ENCODE measurements at regions not wholly inside any gene's neighbourhood (a gene's known extent, or its start where the extent isn't known, plus 50 kb on each side); places are given as distances from the start of the nearest gene placed in this dataset.
A peak's percentile ranks its signal among the peaks of the same experiment; 100 is the strongest.

DNA sequence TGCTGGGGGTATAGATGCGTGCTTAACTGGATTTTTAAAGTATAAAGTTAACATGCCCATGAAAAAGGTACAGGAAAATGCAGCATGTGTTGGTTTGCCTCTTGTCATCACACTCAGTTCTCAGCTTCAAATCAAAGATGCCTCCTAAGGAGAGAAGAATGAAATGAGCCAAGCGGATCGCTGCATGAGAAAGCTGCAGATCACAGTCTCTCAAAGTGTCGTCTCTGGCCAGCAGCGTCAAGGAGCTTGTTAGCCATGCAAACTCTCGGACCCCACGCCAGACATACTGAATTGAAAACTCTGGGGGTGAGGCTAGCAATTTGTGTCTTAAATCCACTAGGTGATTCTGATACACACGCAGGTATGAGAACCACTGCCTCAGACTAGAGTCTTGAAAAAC lies 297.2 kb downstream of the AJAP1 start:
- intact Hi-C loops (cut with DNase I) = no loop called here
- peak in 1 of 10 donors; percentile 53 for DNase-seq

DNA sequence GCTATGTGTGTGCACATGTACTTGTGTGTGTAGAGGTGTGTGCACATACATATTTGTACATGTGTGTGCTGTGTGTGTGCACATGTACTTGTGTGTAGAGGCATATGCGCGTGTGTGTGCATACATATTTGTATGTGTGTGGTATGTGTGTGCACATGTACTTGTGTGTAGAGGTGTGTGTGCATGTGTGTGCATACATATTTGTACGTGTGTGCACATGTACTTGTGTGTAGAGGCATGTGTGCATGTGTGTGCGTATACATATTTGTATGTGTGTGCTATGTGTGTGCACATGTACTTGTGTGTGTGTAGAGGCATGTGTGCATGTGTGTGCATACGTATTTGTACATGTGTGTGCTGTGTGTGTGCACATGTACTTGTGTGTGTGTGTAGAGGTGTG lies 291.9 kb downstream of the AJAP1 start:
- intact Hi-C loops (cut with DNase I) = no loop called here
- no peak for DNase-seq

DNA sequence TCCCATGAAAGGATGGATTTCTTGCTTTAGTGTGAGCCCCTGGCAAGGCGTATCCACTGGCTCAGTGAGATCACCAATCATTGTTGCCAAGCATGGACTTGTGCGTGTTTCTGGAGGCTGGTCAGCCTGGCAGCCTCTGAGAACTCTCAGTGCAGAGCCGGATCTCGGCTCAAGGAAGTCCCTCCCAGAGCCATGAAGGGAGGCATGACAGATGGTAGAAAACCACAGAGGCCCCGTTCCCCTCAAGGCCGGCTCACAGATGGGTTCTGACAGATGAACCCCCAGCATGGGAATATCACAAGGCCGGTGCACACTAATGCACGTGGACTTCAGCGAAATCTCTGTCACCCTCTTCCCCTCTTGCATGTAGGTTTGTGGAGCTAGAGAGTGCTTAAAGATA lies 290.5 kb downstream of the AJAP1 start:
- intact Hi-C loops (cut with DNase I) = no loop called here
- DNase-seq = no peak

DNA sequence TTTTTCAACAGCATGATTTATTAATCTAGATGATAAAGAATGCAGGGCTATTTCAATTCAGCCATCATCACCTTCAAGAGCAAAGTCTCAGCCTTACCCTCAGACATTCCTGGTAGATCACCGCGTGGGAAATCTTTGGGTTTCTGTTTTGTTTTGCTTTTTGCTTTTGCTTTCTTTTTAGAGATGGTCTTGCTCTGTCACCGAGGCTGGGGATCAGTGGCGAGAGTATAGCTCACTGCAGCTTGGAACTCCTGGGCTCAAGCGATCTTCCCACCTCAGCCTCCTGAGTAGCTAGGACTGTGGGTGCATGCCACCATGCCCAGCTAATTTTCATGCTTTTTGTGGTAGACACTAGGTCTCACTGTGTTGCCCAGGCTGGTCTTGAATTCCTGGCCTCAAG lies 289.7 kb downstream of the AJAP1 start:
- intact Hi-C loops (cut with DNase I) = no loop called here
- no peak for DNase-seq

DNA sequence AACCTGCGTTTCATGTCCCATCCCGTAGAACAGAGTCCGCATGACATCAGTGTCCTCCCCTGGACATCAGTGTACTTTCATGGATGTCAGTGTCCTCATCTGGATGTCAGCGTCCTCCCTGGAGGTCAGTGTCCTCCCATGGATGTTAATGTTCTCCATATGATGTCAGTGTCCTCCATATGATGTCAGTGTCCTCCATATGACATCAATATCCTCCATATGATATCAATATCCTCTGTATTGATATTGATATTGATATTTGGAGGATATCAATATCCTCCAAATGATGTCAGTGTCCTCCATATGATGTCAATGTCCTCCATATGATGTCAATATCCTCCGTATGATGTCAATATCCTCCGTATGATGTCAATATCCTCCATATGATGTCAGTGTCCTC lies 284.9 kb downstream of the AJAP1 start:
- intact Hi-C loops (cut with DNase I) = no loop called here
- DNase-seq = no peak

DNA sequence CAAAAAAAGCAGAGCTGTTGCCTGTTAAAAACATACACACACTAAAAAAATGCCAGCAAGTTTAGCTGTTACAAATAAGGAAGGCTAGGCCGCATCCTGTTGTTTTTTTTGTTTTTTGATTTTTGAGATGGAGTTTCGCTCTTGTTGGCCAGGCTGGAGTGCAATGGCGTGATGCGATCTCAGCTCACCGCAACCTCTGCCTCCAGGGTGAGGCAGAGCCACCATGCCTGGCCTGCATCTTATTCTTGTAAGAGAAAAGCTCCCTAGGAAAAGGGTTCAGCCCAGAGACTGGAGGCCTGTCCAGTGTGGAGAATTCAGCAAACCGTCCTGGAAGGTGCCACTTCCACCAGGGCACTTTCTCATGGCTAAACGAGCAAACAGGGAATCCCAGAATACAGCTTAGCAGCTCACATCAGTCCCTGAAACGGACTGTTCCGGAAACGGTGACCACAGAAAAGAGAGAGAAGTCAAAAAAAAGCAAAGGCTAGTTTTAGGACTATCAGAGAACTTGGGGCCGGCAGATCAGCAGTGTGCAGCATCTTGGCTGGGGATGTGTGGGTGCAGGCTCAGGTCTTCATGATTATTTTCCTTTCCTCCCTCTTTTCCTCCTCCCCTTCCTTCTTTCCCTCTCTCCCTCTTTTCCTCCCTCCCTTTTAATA lies 283.6 kb downstream of the AJAP1 start:
- no peak for DNase-seq
- intact Hi-C loops (cut with DNase I) = no loop called here

DNA sequence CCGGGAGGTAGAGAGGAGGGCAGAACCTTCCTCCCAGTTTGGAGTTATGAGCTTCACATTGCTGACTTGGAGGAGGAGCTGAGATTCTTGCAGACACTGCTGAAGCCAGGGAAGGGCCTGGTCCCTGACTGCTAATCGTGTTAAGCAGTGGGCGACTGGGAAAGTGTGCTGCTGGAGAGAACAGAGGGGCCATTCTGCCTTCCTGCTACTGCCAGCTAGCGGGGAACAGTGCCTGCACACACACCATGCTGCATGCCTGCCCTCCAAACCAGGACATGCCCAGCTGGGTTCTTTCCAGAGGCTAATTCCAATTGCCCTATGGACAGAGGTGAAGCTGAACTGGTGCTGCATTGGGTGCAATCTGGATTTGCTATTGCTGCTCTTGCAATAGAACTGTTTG lies 281.4 kb downstream of the AJAP1 start:
- intact Hi-C loops (cut with DNase I) = no loop called here
- peak in 4 of 10 donors; percentile 7 to 71 (median 22) for DNase-seq

DNA sequence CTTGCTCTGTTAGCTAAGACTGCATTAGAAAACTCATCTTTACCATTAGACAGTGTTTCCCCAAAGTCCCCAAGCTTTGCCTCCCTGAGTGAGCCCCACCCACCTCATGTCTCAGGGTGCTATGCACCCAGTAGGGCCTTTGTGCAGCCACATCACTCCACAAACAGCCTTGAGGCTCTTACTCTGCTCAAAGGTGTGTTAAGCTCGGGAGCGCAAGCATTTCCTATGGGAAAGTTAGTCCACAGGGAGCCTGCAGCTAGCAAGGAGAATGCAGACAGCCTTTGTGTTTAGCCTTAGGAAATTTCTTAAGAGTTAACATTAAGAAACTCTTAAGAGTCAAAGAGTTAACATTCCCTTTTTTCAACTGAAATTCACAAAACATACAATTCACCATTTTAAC lies 278.8 kb downstream of the AJAP1 start:
- intact Hi-C loops (cut with DNase I) = no loop called here
- no peak for DNase-seq

DNA sequence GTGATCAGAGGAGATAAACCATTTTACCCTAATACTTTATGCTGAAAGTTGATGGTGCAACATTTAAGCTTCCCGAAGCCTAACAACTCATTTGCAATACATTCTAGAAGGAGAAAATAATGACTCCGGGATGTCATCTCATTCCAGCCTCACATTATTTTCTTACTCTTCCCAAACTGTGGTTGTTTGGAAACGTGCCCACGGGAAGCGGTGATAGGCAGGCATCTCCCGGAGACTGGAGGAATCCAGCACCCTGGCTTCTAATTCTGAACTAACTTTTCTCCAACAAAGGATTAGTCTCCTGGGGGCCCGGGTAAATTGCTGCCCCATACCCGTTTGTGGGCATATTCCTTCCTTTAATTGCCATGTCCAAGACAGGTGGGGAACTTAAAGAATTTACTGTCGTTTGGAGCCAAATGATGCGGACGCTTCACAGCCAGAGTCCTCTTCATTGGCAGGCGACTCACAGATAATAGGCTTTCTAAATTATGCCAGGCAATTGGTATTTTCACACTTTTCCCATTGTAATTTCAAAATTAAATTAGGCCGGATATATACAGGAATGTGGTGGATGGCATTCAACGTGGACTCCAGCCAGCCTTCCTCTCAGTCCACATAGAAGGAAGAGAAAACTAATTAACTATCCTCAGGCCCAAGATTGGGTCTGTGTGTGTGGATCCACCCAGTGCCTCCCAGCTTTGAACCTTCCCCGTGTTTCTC lies 278.1 kb downstream of the AJAP1 start:
- no peak for DNase-seq
- intact Hi-C loops (cut with DNase I) = no loop called here

DNA sequence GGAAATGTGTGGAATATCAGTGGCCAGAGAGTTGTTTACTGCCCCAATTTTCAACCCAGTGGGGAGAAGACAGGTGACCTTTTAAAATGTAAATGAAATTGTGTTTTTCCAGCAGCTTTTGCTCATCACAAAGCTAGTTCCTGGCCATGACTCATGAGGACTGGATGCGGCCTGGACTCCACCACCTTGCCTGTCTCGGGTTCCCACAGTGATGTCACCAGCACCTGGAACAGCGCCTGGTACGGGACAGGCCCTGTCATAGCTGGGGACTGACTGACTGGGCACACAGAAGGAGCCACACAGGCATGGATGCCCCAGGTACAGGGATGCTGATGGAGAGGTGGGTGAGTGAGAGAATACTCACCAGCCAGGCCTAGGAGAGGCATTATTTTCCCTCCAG lies 277.1 kb downstream of the AJAP1 start:
- DNase-seq = peak in 1 of 10 donors; percentile 29

DNA sequence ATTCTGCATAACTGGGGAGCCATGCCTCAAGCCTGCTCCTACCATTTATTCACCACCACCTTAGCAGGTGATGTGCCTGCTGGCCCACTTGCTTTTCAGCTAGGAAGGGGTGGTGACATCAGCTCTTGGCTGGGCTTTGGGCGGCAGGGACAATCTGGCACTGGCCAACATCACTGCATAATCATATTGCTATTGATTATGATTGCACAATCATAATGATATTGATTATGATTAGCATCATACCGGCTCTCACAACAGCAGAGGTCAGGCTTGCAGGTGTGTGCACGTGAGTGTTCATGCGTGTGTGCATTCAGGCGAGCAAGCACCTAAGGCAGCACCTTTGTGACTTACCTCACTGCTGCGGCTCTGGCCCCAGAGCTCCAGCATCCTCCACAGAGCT lies 273.8 kb downstream of the AJAP1 start:
- intact Hi-C loops (cut with DNase I) = no loop called here
- DNase-seq = no peak

More for the DNA sequence above, 277.1 kb downstream of the AJAP1 start:
- intact Hi-C loops (cut with DNase I) = no loop called here

DNA sequence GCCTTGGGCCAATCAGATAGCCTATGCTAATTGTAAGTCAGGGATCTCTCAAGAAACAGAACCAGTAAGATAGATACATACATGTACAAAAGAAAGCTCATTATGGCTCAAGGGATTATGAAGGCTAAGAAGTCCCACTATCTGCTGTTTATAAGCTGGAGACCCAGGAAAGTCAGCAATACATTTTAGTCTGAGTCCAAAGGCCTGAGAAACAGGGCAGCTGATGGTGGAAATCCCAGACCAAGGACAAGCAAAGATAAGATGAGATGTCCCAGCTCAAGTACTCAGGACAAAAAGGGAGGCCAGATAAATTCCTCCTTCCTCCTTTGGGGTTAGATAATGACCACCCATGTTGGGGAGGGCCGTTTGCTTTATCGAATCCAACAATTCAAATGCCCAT lies 269.9 kb downstream of the AJAP1 start:
- intact Hi-C loops (cut with DNase I) = no loop called here
- DNase-seq = no peak

DNA sequence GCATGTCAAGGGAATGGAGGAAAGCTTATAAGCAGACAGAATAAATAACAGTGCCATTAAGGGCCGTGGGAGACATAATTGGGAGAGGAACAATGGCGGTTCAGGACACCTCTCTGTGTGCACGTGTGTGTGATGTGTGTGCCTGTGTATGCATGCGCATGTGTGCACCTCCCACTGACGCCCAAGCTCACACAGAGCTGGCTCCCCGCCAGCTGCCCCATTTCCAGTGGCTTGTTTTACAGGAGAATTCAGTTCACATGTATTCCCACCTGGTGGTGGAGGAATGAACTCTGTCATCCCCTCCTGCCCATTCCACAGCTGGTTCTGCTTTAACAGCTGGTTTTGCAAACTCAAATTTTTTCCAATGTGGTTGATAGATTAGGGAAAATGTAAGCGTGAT lies 262.2 kb downstream of the AJAP1 start:
- no peak for DNase-seq
- intact Hi-C loops (cut with DNase I) = no loop called here

DNA sequence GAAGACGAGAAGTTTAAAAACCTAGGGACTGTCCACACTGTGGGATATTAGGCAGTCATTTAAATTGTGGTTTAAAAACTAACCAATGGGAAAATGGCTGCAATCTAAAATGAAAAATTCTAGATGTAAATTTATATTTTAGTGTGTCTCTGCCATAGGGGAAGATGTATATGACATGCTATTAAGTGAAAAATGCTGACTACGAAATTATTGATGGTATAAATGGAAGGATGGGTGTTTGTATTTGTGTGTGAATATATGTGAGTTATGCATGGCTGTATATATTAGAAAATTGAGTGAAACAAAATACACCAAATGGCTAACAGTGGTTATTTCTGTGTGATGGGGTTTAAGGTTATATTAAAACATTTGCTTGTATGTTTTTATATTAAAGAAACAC lies 260.7 kb downstream of the AJAP1 start:
- DNase-seq = no peak
- intact Hi-C loops (cut with DNase I) = no loop called here

DNA sequence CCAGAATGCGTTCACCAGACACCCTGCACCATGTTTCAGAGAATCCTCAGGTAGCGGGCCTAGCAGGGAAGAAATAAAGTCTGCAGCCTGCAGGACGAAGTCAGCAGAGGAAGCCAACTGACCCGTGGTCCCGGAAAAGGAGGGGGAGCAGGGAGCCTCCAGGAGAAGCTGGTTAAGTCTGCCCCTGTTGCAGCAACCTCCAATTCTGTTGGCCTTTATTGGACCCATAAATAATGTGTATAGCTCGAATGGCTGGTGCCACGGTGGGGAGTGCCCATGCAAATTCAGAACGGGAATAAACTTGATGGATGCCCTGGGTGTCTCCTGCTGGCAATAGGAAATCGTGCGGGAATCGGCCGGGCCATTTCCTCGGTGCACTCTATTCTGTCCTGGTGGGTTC lies 254.1 kb downstream of the AJAP1 start:
- intact Hi-C loops (cut with DNase I) = no loop called here

DNA sequence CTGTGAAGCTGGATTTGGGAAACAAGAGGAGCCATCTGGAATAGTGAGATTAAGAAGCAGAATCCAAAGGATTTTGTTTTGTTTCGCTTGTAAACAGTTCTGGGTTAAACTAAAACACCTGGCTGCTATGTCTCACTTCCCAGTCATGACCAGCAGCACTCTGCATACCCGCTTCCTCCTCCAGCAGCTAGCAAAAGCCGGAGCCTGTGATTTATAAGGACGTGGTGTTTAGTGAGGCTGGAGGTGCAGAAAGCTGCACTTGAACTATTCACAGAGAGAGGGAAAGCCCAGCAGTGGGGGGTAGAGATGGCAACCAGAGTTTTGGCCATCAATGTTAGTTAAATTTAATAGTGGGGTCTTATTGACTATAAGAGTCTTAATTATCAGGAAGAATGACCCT lies 240.2 kb downstream of the AJAP1 start:
- no peak for DNase-seq
- intact Hi-C loops (cut with DNase I) = no loop called here

More for the DNA sequence above, 254.1 kb downstream of the AJAP1 start:
- no peak for DNase-seq

DNA sequence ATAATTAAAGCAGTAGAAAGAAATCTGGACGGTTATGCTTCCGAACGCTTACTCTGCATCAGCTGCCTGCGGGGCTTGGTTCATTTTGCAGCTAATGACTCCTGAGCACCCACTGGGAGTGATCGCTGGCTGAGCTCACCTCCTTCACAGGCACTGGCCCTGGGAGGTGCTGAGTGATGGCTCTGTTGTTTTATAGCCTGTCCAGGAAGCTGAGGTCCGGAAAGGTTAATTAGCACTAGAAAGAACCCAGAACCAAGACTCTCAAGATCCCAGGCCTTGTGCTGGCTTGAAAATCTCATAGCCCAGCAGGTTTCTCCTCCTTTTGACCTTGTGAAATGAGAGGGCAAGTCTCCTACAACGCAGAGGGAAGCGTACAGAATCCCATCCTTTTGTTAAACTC lies 226.2 kb downstream of the AJAP1 start:
- DNase-seq = no peak
- intact Hi-C loops (cut with DNase I) = no loop called here

DNA sequence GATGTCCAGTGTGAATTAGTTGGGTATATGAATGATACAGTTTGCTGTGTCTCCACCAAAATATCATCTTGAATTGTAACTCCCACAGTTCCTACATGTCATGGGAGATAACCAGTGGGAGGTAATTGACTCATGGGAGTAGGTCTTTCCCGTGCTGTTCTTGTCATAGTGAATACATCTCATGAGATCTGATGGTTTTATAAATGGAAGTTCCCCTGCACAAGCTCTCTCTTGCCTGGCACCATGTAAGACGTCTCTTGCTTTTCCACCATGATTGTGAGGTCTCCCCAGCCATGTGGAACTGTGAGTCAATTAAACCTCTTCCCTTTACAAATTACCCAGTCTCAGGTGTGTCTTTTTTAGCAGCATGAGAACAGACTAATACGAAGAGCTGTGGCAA lies 223.0 kb downstream of the AJAP1 start:
- intact Hi-C loops (cut with DNase I) = no loop called here
- no peak for DNase-seq

DNA sequence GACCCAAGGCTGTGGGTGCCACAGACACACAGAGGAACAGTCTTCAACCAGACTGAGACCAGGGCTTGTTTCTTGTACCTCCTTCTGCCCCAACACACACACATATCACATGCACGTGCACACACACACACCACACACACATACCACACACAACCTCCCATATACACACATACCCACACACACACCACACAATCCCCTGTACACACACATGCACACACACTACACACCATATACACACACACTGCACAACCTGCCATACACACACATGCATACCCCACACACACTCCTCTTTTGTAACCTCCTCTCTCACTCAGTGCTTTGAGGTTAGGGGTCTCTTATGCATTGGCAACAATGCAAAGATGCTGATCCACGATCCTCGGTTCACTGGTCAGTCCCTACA lies 217.0 kb downstream of the AJAP1 start:
- no peak for DNase-seq
- intact Hi-C loops (cut with DNase I) = no loop called here

DNA sequence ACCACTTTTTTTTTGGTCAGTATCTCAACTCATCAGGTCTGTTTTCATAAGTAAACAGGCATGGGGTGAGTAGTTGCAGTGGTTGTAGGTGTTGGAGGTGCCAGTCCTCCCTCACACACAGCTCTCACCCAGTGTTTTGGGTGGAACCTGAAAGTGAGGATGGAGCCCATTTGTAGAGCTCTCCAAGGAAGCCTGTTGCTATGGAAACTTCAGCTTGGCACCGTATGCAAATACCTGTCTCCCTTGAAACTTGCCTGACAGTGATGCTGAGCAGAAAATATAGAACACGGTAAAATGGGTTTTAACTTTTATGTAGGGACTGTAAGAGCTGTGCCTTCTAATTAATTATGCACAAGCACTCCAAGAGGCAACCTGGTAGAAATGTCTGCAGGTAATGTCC lies 214.1 kb downstream of the AJAP1 start:
- intact Hi-C loops (cut with DNase I) = no loop called here
- no peak for DNase-seq

DNA sequence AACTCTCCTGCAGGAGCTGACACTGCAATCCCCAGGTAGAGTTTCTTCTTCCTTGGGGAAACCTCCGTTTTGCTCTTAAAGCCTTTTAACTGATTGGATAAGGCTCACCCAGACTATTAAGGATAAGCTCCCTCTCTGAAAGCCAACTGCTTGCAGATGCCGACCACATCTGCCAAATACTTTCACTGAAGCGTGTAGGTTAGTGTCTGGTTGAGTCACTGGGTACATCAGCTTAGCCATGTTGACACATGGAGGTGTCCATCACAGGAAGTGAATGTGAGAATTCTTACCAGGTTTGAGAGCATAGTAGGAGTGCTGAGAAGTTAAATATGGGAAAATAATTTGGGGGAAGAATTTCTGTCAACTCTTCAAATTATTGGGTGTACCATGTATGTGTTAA lies 202.0 kb downstream of the AJAP1 start:
- intact Hi-C loops (cut with DNase I) = no loop called here
- DNase-seq = no peak

DNA sequence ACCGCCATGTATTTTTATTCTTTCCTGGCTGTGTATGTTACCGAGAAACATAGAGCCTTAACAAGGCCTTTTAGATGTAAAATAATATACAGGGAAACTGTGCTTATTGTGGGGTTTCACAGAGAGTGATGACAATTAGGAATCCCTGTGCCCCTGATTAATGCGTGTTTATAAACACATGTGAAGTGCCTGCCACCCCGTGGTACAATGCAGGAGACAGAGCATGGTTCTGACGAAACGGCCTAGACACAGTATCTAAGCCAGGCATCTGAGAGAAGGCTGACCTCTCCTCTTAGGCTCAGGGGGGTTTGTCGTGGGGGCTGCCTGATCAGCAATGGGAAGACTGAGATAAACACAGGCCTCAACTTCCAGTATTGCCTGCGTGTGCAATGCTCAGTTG lies 200.0 kb downstream of the AJAP1 start:
- peak in 1 of 10 donors; percentile 67 for DNase-seq
- intact Hi-C loops (cut with DNase I) = no loop called here

DNA sequence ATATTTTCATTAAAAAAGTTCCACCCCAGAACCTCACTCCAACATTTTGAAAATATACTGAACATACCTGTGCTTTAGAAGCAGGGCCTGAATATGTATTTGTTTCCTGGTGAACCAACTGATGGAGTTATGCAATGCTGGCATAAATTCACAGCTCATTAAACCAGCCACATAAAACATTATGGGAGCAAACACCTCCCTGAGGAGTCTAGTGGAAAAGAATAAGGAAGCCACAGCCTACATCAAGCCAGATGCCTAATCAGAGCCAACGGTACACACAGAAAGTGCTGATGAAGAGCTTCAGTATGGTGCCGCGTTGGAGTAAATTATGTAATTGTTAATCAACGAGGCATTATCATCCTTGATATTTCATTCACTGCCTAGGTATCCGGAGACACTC lies 199.5 kb downstream of the AJAP1 start:
- no peak for DNase-seq
- intact Hi-C loops (cut with DNase I) = no loop called here
